Immature natural killer cell (primary cell): ENCODE measurements at regions not wholly inside any gene's neighbourhood (a gene's known extent, or its start where the extent isn't known, plus 50 kb on each side); places are given as distances from the start of the nearest gene placed in this dataset.

ENCODE experiments used
- DNase-seq, 3 donors: peaks; one replicate each; pipeline ENCODE4 v3.0.0; 2022; ENCODE audit warnings: mixed read lengths in 1 of 3
- H3K27ac Mint-ChIP-seq, 6 donors: one replicate each; pipeline ENCODE4 v1.8.0; 2020; ENCODE audit warnings: mixed read lengths in 6 of 6, mild to moderate bottlenecking in 5 of 6, inconsistent platforms in 4 of 6, moderate library complexity in 3 of 6
- H3K27me3 Mint-ChIP-seq, 3 donors: one replicate each; pipeline ENCODE4 v1.8.0; 2020 to 2021; ENCODE audit warnings: low read depth in 3 of 3, mild to moderate bottlenecking in 3 of 3, mixed read lengths in 3 of 3, moderate library complexity in 3 of 3, inconsistent platforms in 1 of 3
- H3K36me3 Mint-ChIP-seq, 3 donors: one replicate each; pipeline ENCODE4 v1.8.0; 2020; ENCODE audit warnings: mixed read lengths in 3 of 3, inconsistent platforms in 2 of 3, mild to moderate bottlenecking in 2 of 3
- H3K4me1 Mint-ChIP-seq, 2 donors: one replicate each; pipeline ENCODE4 v1.8.0; 2020; ENCODE audit warnings: inconsistent platforms in 2 of 2, mild to moderate bottlenecking in 2 of 2, mixed read lengths in 2 of 2, moderate library complexity in 1 of 2
- H3K4me3 Mint-ChIP-seq, 5 donors: one replicate each; pipeline ENCODE4 v1.8.0; 2020; ENCODE audit warnings: mild to moderate bottlenecking in 5 of 5, mixed read lengths in 5 of 5, inconsistent platforms in 3 of 5, moderate library complexity in 3 of 5
- H3K9me3 Mint-ChIP-seq, 6 donors: one replicate each; pipeline ENCODE4 v1.8.0; 2020; ENCODE audit warnings: mild to moderate bottlenecking in 6 of 6, mixed read lengths in 6 of 6, inconsistent platforms in 4 of 6, moderate library complexity in 3 of 6

GRCh38 chr6:105934708-105935107 lies 151.4 kb upstream of the PRDM1 start:
- no peak overlapping the region for H3K27ac Mint-ChIP-seq
- no peaks in the 10 kb centered on the region for H3K36me3 Mint-ChIP-seq
- peaks cover 2 to 4% (median 2%) of the 10 kb centered on the region in 3 donors for H3K27me3 Mint-ChIP-seq
- DNase-seq = no peak
- H3K4me1 Mint-ChIP-seq = peaks cover 0 to 3% of the 10 kb centered on the region in 2 donors
- no peak overlapping the region for H3K4me3 Mint-ChIP-seq
- no peaks in the 10 kb centered on the region for H3K9me3 Mint-ChIP-seq

- Mint-ChIP-seq H3K27me3 (peaks cover 2% of the 10 kb centered on the region in 3 donors), H3K27ac (no peak overlapping the region), H3K4me1 (no peaks in the 10 kb centered on the region), H3K9me3 (no peaks in the 10 kb centered on the region), H3K36me3 (no peaks in the 10 kb centered on the region), H3K4me3 (no peak overlapping the region)
- DNase-seq = no peak
Measured at GRCh38 chr6:105932440-105932839, 153.7 kb upstream of the PRDM1 start.

- Mint-ChIP-seq H3K27me3 (peaks cover 0 to 3% (median 2%) of the 10 kb centered on the region in 3 donors), H3K27ac (no peak overlapping the region), H3K9me3 (no peaks in the 10 kb centered on the region), H3K36me3 (no peaks in the 10 kb centered on the region), H3K4me3 (no peak overlapping the region), H3K4me1 (no peaks in the 10 kb centered on the region)
- DNase-seq = no peak
Measured at GRCh38 chr6:105929626-105930025, 156.5 kb upstream of the PRDM1 start.

GRCh38 chr6:105926318-105926717 lies 159.8 kb upstream of the PRDM1 start:
- Mint-ChIP-seq H3K36me3 (no peaks in the 10 kb centered on the region), H3K27ac (no peak overlapping the region), H3K9me3 (no peaks in the 10 kb centered on the region)

GRCh38 chr6:105925706-105926105 lies 160.4 kb upstream of the PRDM1 start:
- no peak for DNase-seq
- no peaks in the 10 kb centered on the region for H3K4me1 Mint-ChIP-seq
- no peak overlapping the region for H3K4me3 Mint-ChIP-seq
- no peak overlapping the region for H3K27ac Mint-ChIP-seq
- no peaks in the 10 kb centered on the region for H3K9me3 Mint-ChIP-seq
- H3K27me3 Mint-ChIP-seq = peaks cover 0 to 4% (median 2%) of the 10 kb centered on the region in 3 donors
- no peaks in the 10 kb centered on the region for H3K36me3 Mint-ChIP-seq

More at GRCh38 chr6:105926318-105926717, 159.8 kb upstream of the PRDM1 start:
- H3K27me3 Mint-ChIP-seq = peaks cover 0 to 4% (median 2%) of the 10 kb centered on the region in 3 donors
- H3K4me3 Mint-ChIP-seq = no peak overlapping the region
- no peak for DNase-seq
- H3K4me1 Mint-ChIP-seq = no peaks in the 10 kb centered on the region

- H3K4me3 Mint-ChIP-seq = no peak overlapping the region
- H3K27ac Mint-ChIP-seq = no peak overlapping the region
- H3K4me1 Mint-ChIP-seq = no peaks in the 10 kb centered on the region
- no peak for DNase-seq
- H3K27me3 Mint-ChIP-seq = peaks cover 0 to 4% (median 2%) of the 10 kb centered on the region in 3 donors
- no peaks in the 10 kb centered on the region for H3K9me3 Mint-ChIP-seq
- no peaks in the 10 kb centered on the region for H3K36me3 Mint-ChIP-seq
Measured at GRCh38 chr6:105921781-105922180, 164.4 kb upstream of the PRDM1 start.

GRCh38 chr6:105920071-105920470 lies 166.1 kb upstream of the PRDM1 start:
- Mint-ChIP-seq H3K27me3 (peaks cover 0 to 2% (median 2%) of the 10 kb centered on the region in 3 donors), H3K4me3 (no peak overlapping the region)

GRCh38 chr6:105917038-105917695 lies 169.0 kb upstream of the PRDM1 start:
- H3K4me3 Mint-ChIP-seq = no peak overlapping the region
- DNase-seq = no peak
- H3K9me3 Mint-ChIP-seq = no peaks in the 10 kb centered on the region

More at GRCh38 chr6:105920071-105920470, 166.1 kb upstream of the PRDM1 start:
- Mint-ChIP-seq H3K4me1 (no peaks in the 10 kb centered on the region), H3K27ac (no peak overlapping the region), H3K9me3 (no peaks in the 10 kb centered on the region), H3K36me3 (no peaks in the 10 kb centered on the region)
- no peak for DNase-seq

GRCh38 chr6:105911106-105911629 lies 175.0 kb upstream of the PRDM1 start:
- Mint-ChIP-seq H3K27ac (no peak overlapping the region), H3K27me3 (peaks cover 0 to 4% (median 0%) of the 10 kb centered on the region in 3 donors), H3K4me3 (no peak overlapping the region), H3K9me3 (no peaks in the 10 kb centered on the region), H3K4me1 (no peaks in the 10 kb centered on the region), H3K36me3 (no peaks in the 10 kb centered on the region)
- DNase-seq = no peak

More at GRCh38 chr6:105917038-105917695, 169.0 kb upstream of the PRDM1 start:
- Mint-ChIP-seq H3K4me1 (no peaks in the 10 kb centered on the region), H3K27me3 (peaks cover 0 to 4% (median 0%) of the 10 kb centered on the region in 3 donors), H3K27ac (no peak overlapping the region), H3K36me3 (no peaks in the 10 kb centered on the region)

- DNase-seq = no peak
Measured at GRCh38 chr6:105909106-105909505, 177.0 kb upstream of the PRDM1 start.

GRCh38 chr6:105907991-105908390 lies 178.1 kb upstream of the PRDM1 start:
- Mint-ChIP-seq H3K4me3 (no peak overlapping the region), H3K27ac (no peak overlapping the region), H3K36me3 (no peaks in the 10 kb centered on the region), H3K9me3 (no peaks in the 10 kb centered on the region), H3K4me1 (no peaks in the 10 kb centered on the region), H3K27me3 (peaks cover 0 to 3% (median 2%) of the 10 kb centered on the region in 3 donors)
- no peak for DNase-seq

More at GRCh38 chr6:105909106-105909505, 177.0 kb upstream of the PRDM1 start:
- Mint-ChIP-seq H3K4me1 (no peaks in the 10 kb centered on the region), H3K4me3 (no peak overlapping the region), H3K9me3 (no peaks in the 10 kb centered on the region), H3K36me3 (no peaks in the 10 kb centered on the region), H3K27ac (no peak overlapping the region), H3K27me3 (peaks cover 0 to 3% (median 2%) of the 10 kb centered on the region in 3 donors)

- Mint-ChIP-seq H3K4me1 (no peaks in the 10 kb centered on the region), H3K9me3 (no peaks in the 10 kb centered on the region), H3K4me3 (no peak overlapping the region), H3K27me3 (peaks cover 0 to 3% (median 2%) of the 10 kb centered on the region in 3 donors), H3K36me3 (no peaks in the 10 kb centered on the region), H3K27ac (no peak overlapping the region)
- no peak for DNase-seq
Measured at GRCh38 chr6:105907301-105907700, 178.8 kb upstream of the PRDM1 start.

- Mint-ChIP-seq H3K27me3 (peaks cover 0 to 8% (median 0%) of the 10 kb centered on the region in 3 donors), H3K9me3 (no peaks in the 10 kb centered on the region), H3K4me1 (peaks cover 10% of the 10 kb centered on the region in 2 donors), H3K4me3 (no peak overlapping the region), H3K27ac (no peak overlapping the region), H3K36me3 (no peaks in the 10 kb centered on the region)
- DNase-seq = no peak
Measured at GRCh38 chr6:105902401-105903031, 183.6 kb upstream of the PRDM1 start.

GRCh38 chr6:105901583-105901982 lies 184.6 kb upstream of the PRDM1 start:
- Mint-ChIP-seq H3K27ac (no peak overlapping the region), H3K4me1 (peaks cover 10% of the 10 kb centered on the region in 2 donors), H3K4me3 (no peak overlapping the region), H3K27me3 (peaks cover 0 to 8% (median 0%) of the 10 kb centered on the region in 3 donors), H3K36me3 (no peaks in the 10 kb centered on the region), H3K9me3 (no peaks in the 10 kb centered on the region)
- no peak for DNase-seq
